ENCODE measurements at regions not wholly inside any gene's neighbourhood (a gene's known extent, or its start where the extent isn't known, plus 50 kb on each side); places are given as distances from the start of the nearest gene placed in this dataset.

DNA sequence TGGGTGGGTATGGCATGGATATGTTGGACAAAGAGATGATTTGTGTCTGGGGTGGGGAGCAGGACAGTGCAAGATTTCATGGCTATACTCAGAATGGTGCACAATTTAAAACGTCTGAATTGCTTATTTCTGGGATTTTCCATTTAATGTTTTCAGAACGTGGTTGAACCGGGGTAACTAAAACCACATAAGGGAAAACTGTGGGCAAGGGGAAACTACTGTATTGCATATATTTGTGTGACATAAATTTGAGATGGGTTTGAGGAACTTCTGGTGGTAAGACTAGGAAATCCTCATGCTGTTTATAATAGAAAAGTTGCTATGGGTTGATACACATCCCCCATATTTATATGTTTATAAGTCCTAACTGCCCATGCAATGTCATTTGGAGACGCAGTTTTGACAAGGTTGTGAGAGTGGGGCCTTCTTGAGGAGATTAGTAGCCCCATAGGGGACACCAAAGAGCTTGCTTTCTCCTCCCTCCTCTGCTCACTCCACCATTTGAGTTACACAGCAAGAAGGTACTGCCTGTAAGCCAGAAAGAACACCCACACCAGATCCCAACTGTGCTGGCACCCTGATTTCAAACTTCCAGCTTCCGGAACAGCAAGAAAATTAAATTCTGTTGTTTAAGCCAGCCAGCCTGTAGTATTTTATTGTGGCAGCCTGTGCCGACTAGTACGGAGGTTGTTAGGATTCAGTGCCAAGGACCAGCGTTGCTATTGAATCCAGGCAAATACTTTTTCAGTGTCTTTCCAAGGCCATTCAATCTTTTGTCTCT is 2118.9 kb downstream of the MAT2B start:
- no peak for DNase-seq

DNA sequence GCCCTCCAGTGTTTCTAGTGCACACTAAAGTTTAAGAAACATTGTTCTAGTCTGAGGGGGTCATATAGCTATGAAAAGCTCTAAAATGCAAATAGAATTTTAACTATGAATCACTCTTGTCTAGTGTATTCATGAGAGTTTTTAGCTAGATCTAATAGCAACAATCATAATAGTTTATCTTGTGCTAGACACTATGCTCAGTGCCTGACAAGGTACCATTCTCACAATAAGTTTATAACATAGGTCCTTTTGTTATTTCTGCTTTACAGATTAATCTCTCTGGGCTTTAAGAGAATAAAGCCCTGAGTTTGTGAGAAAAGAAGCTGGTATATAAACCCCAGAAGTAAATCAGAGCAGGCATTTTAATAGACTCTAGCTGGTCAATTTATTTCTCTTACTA is 2120.7 kb downstream of the MAT2B start:
- DNase-seq, result no peak

DNA sequence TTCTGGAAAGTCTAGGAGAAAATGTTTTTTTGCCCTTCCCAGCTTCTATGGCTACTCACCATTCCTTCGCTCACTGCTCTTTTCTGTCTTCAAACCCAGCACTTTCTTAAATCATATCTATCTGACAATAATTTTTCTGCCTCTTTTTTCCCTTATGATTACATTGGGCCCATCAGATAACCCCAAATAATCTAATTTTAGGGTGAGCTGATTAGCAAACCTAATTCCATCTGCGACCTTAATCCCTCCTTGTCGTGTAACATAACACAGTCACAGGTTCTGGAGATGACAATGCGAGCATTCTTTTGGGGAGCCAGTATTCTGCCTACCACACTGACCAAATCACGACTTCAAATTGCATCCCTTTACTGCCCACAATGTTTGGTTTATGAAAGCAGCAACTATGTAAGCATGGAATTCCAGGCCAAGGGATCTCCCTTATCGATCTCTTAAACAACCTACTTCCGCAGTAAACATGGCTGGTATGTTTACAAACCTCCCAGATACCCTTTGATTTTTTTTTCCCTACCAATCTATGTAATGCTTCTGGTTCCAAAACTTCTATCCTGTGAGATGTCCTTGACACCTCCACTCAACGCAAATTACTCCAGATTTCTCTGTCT is 2122.2 kb downstream of the MAT2B start:
- no peak for DNase-seq

DNA sequence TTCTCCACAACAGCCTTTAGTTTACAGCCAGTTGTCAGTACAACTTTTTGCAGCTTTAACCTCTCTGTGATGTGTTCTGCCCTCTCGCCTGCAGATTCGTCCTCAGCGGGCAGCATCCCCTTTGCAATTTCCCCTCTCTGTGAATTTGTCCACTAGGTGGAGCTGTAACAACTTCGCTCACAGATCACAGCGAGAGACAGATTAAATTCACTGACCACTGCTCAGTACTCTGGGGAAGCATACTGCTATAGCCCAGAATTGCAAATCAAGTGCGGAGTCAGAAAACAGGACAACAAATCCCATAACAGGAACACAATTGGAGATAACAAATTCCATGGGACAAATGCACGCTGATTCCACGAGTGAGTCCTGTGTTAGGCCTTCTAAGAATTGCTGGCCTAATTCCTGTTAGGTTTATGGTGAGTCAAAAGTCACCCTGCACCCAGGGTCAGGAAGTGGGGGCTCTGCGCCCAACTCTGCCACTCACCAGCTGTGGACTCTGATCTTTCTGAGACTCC is 2124.9 kb downstream of the MAT2B start:
- peak; percentile 7 for DNase-seq

DNA sequence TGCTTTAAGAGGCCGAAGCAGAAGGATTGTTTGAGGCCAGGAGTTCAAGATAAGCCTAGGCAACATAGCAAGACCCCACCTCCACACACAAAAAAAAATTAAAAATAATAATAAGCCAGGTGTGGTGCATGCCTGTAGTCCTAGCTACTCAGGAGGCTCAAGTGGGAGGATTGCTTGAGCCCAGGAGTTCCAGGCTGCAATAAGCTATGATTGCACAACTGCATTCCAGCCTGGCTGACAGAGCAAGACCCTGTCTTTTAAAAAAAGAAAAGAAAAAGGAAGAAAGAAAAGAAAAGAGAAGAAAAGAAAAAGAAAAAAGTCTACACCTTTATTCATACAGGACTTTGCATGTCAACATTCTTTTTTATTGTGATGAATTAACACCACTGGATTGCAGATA is 2125.8 kb downstream of the MAT2B start:
- DNase-seq, result no peak

DNA sequence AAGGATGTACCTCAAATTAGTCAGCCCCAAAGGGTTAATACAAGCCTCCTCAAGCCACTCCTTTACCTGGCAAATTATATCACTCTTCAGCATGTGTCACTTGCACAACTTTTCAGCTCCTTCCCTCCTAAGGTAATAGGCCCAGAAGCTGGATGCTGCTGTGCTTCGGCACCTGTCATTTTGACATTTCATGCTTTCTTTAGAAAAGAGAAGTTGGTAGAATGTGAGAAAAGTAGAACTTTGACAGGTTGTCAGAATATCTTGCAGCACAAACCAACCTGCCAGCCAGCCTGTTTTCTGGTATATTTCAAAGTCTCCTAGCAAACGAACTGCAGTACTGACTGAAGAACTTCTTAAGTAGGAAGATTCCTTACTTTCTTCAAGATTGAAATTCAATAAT is 2136.9 kb downstream of the MAT2B start:
- DNase-seq, result no peak

DNA sequence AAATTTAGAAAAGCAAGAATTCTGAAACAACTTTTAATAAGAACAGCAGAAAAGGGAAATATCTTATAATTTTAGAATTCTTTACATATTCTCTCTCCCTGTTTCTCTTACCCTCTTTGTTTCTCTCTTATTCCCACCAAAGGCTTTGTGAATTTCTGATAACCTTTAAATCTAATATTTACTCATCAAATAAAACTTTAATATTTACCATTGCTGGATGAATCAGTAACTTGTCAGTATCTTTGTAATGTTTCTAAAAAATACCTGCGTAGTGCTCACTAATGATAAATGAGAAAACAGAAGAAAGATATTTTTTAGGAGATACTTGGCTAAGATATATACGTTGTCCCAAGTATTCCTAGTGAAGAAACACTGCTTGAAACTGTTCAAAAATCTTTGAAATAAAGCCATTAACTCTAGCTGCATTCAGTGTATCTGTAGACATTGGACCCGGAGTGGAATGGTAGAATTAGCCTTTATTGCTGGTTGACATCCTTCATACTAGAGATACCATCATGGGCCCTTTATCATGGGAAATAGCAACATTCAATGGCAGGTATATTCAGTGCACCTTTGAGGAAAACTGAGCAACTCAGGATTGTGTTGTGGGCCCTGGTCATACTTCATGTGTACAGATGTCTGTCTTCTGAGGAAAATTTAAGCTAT is 2160.4 kb downstream of the MAT2B start:
- DNase-seq, result no peak

DNA sequence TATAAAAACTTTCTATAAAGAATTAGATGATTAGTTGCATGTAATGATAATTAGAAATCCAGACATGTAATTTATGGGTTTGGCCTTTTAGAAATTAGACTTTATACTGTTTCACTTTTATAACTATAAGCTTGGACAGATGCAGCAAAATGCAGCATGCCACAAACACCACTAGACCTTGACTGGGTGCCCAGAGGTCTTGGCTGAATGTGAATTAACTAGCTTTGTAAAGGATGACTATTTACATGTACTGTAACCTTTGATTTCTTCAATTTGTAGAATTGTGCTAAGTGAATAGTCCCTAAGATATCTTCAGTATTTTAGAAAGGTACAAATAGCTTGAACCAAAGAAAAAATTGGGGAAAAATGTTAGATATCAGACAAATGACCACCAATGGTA is 2168.1 kb downstream of the MAT2B start:
- DNase-seq, result no peak

DNA sequence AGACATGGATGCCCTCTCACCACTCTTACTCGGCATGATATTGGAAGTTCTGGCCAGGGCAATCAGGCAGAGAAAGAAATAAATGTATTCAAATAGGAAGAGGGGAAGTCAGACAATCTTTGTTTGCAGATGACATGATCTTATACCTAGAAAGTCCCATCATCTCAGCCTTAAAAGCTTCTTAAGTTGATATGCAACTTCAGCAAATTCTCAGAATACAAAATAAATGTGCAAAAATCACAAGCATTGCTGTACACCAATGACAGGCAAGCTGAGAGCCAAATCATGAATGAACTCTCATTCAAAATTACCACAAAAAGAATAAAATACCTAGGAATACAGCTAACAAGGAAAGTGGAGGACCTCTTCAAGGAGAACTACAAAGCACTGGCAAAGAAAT is 2190.4 kb downstream of the MAT2B start:
- no peak for DNase-seq

DNA sequence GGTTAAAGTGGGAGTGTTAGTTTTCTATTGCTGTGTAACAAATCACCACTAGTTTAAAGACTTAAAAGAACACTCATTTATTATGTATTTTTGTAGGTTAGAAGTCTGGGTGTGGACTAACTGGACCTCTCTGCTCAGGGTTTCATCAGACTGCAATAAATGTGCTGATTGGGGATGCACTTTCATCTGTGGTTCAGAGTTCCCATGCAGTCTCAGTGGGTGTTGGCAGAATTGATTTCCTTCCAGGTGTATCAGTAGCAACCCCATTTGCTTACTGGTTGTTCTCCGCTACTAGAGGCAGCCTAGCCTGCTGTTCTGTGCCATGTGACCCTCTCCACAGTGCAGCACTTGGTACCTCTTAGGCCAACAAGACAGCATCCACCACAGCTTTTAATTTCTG is 2200.5 kb downstream of the MAT2B start:
- no peak for DNase-seq

DNA sequence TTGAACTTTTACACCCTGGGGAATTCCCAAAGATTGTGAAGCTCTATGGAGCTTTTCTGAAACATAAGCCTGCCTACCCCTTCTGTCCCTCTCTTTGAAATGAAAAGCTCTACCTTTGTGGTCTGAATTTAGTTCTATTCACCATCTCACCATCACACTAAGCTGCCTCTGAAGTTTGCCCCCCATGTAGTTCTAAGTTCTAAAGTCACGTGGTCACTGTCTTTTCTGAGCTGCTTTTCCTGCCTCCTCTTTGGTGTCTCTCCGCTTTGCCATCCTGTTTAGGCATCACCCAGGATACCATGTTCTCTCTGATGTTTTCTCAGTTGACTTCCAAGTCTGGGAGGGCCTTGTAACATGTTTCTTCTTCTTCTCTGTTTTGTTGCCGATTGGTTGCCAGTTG is 2206.6 kb downstream of the MAT2B start:
- no peak for DNase-seq

DNA sequence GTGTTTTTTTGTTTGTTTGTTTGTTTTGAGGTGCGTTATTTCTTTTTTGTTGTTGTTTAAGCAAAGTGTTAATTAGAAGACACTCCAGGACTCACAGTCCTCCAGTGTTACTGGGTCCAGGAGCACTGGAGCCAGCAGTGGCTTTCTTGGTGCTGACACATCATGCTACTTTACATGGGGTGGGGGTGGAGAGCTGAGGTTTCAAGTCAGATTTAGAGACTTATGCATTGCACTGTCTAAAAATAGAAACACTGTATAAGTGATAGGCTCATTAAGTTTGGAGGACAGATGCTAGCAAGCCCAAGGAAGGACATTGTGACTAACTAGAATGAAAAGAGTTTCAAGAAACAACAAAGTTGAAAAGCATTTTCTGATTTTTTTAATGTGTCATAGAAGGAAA is 2209.2 kb downstream of the MAT2B start:
- no peak for DNase-seq

DNA sequence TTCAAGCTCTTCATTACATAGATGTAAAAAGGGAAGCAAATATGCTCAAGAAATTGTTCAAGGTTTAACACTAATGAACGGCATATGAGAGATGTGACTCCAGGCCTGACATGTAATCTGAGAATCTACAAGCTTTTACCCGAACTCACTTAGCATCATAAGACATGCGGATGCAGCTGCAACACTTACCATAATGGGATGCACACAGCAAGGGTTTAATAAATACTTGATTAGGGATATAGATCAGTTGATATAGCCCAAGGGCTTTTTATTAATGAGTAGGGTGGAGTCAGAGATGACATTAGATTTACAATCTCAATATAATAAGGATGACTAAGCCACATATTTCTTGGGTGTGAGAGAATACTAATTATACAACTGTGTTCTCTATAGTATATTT is 2215.5 kb downstream of the MAT2B start:
- DNase-seq, result no peak

DNA sequence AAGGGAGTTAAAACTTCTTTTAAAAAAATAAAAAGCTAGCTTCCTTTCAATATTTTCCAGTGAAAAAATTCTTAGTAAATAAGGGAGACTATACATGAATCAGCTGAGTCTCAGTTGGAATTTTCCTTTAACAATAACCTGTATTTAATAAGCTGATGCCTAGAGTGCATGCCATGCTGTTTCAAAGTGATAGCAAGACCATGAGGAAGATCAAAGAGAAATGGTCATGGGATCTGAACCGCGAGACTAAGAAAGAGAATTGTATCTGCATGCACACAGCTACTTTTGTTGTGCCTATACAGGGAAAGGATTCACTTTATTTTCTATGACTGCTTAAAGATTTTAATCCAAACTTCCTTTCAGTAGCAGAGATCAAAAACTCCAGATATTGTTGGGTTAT is 2217.0 kb downstream of the MAT2B start:
- DNase-seq, result no peak

DNA sequence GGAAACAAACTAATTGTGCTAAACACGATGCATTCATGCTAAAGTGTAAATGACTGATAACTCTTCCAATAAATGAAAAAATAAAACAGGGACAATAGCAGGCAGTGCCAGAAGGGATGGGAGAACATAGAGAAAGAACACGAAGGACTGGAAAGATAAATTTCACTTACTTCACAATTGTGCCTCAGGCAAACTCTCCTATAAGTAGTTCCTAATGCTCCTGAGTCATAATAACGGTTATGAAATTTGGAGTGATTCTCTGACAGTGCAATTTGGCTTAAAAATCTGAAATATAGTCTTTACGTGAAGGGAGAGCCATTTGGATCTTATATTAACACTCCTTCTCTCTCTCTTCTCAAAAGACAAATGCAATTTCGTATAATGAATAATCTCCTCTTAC is 2218.5 kb downstream of the MAT2B start:
- no peak for DNase-seq

DNA sequence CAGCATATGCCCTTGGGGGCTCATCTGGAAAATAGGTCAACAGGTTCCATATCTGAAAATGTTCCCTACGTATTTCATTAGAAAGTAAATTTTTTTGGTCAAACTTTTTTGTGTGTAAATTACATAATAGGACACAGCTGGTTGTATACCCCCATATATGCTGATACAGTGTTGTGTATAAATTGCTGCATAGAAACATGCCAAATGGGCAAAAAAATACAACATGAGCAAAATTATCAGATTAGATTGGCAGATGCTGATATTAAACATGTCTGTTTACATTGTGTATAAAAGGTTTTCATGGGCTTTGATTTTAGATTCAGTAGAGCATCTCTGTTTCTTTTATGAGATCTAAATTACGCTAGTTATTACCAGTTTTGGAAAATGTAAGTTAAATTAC is 2223.0 kb downstream of the MAT2B start:
- DNase-seq, result no peak

DNA sequence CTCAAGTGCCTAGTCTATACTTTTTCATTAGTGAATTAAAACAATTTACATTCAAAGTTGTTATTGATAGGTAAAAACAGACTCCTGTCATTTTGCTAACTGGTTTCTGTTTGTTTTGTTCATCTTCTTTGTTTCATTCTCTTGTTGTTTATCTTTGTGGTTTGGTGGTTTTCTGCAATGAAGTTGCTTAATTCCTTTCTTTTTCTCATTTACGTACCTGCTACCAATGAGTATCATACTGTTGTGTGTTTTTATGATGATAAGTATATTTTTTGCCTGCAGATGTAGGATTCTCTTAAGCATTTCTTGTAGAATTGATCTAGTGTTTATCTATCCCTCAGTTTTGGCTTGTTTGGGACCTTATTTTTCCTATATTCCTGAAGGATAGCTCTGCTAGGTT is 2230.0 kb downstream of the MAT2B start:
- no peak for DNase-seq

DNA sequence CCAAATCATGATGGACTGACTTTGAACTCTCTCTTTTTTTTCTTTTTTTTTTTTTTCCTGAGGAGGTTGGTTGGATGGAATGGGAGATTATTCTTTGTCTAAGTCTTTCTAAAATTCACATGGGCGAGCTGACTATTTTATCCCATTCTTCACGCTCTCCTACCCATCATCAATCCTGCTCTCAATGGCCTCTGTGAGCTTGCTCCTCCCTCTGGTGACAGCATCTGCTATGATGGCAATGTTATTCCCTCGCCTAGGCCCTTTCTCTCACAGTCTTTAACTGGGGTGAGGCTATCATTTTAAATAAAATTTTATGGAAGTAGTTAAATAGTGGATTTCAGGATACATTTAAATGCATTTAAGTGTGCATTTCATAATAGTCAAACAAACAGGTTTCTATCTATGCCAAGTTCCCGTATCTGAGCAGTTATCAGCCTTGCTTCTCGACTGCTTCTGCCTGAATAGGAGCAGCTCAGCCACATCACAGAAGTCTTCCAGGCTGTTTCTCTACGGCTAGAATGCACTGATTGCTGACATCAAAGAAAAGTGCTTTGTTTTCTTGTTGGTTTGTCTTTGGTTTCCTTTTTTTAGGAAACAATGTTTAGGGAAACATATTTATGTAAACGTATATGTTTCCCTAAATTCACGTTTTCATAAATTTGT is 2233.8 kb downstream of the MAT2B start:
- DNase-seq, result no peak

DNA sequence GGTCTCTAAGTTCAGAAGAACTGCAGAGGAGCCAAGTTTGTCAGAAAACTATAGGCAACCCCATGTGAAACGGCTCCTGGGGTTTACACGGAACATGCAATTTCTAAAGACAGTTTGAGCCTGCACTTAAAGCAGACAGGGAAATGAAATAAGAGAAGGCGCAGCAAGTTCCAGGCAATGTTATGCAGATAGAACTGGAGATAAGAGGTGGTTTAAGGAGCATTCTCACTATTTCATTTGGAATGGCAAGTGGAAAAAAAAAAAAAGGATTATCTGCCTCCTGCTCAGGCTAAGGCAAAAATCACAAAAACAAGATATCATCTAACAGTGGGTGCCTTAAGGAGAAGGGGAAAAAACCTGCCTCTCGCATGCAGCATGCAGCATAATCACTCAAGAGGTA is 2252.4 kb downstream of the MAT2B start:
- no peak for DNase-seq

DNA sequence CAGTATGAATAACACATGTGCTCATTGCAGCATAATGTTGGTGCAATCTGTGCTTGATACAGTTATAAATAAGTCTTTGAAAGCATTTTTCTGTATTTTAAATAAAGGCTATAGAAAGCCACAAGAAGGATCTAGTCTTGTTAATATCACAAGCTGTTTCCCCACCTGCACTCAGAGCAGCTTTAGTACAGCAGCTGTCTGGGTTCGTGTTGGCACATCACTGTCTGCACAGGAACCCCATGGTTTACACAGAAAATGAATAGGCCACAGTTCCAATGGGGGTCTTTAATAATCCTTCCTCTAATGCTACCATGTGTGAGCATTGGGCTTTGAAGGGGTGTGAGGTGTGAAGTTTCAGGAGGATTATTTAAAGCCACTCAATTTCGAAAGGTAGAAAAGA is 2269.7 kb downstream of the MAT2B start:
- no peak for DNase-seq

DNA sequence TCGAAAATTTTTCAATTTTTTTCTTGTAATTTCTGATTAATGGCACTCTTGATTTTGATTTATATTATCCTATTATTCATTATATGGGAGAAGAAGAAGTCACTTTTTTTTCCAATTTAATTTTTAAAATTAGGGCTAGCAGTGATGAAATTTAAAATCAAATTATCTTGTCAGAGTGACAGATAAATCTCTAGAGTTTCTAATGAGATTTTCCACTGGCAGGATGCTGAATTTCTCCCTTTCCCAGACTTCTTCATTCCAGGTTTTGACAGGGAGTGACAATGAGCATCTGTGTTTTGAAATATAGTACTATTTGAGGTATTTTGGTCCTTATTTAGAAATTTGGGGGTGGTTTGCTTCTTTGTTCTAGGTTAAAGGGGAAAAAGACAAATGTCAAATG is 2274.1 kb downstream of the MAT2B start:
- DNase-seq, result no peak

DNA sequence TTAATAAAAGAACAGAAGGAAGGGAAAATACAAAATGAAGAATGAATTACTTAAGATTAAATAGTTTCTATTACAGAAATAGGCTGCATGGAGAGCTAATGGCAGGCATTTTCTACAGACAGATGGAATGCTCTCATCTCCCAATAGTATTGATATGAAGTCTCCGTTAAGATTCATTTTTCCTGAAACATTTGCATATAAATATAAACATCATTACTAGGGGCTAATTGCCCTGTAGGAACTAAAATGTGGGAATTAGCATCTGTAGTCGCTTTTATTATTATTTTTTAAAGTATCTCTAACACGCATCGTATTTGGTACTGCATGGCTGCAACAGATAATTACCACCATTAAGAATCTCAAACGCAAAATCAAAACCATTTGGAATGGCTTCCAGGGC is 2275.5 kb downstream of the MAT2B start:
- DNase-seq, result no peak

DNA sequence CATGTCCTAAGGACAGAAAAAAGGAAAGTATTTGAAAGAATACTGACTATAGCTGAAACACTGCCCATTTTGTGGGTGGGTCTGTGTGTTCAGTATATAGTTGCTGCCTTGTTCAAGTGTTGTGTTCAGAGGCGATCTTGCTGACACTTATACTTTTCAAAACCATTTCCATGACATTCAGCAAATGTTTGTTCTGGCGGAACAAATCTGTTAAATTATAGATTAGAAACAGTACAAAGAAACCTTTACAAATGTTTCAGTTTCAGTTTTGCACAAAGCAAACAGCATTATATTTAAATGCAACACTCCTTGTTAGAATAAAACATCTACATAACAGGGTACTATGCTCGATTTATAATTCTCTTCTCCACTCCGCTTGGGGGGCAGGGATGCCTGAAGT is 2276.3 kb downstream of the MAT2B start:
- no peak for DNase-seq

DNA sequence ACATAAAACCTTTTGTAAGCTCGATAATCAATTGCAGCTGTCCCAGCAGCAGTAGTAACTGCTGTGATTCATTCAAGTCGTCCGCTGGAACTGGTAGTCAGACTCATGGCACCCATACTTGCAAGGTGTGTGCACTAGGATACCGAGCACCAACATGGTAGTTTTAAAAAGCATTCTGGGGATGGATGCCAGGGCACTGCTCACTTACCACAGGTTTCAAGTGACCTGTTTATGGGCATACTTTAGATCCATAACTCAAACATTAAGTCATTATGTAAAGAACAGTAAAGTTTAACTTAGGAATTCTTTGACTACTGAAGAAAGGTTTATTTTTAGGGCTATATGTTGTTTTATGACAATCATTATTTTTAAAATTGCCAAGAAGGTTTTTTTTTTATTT is 2277.6 kb downstream of the MAT2B start:
- no peak for DNase-seq

Data from NCI-H2029 treated with DMSO at 0.1 percent for 48 hours (cell line).